Stimulated activated CD4-positive, alpha-beta T cell treated with anti-CD3 and anti-CD28 coated beads, Interleukin-12 subunit alpha, Interleukin-12 subunit beta, amount 100 ng/mL, for 48 hours (primary cell): ENCODE measurements at regions not wholly inside any gene's neighbourhood (a gene's known extent, or its start where the extent isn't known, plus 50 kb on each side); places are given as distances from the start of the nearest gene placed in this dataset.
A peak's percentile ranks its signal among the peaks of the same experiment; 100 is the strongest.
"Not testable (repeated sequence)": the region's sequence is repeated elsewhere in the genome, so short reads cannot be mapped to it uniquely, and the experiment has no call there.

Experiments used
- DNase-seq, 3 donors: peaks; one replicate each; pipeline ENCODE4 v3.0.0-alpha.2; 2020; ENCODE audit warnings: low read depth in 2 of 3, low spot score in 1 of 3

- not testable (repeated sequence) for DNase-seq
Measured at GRCh38 chrX:140633105-140633504, 76.5 kb upstream of the LINC00632 start.

GRCh38 chrX:140608111-140608510, 101.4 kb upstream of the LINC00632 start:
- no peak for DNase-seq

GRCh38 chrX:140602140-140602539, 97.3 kb upstream of the SOX3 start:
- DNase-seq = no peak

- no peak for DNase-seq
Measured at GRCh38 chrX:140599851-140600250, 95.0 kb upstream of the SOX3 start.

- DNase-seq = no peak
Measured at GRCh38 chrX:140589657-140590056, 84.8 kb upstream of the SOX3 start.

GRCh38 chrX:140586951-140587350, 82.1 kb upstream of the SOX3 start:
- DNase-seq = no peak

GRCh38 chrX:140580478-140580877, 75.6 kb upstream of the SOX3 start:
- DNase-seq = no peak

GRCh38 chrX:140572724-140573123, 67.9 kb upstream of the SOX3 start:
- peak in 2 of 3 donors; percentile 1 to 18 for DNase-seq

GRCh38 chrX:140563893-140564292, 59.0 kb upstream of the SOX3 start:
- DNase-seq = no peak
